BLaER1 (cell line): ENCODE measurements at regions not wholly inside any gene's neighbourhood (a gene's known extent, or its start where the extent isn't known, plus 50 kb on each side); places are given as distances from the start of the nearest gene placed in this dataset.
A peak's percentile ranks its signal among the peaks of the same experiment; 100 is the strongest.

ENCODE experiments used
- H3K27ac ChIP-seq: shearing (Covaris generic); formaldehyde crosslinking; 2 replicates; pipeline ENCODE4 v1.8.1; 2022
- H3K27me3 ChIP-seq: shearing (Covaris generic); formaldehyde crosslinking; 2 replicates; pipeline ENCODE4 v1.8.1; 2022
- H3K36me3 ChIP-seq: shearing (Covaris generic); formaldehyde crosslinking; 2 replicates; pipeline ENCODE4 v1.8.1; 2022
- H3K4me1 ChIP-seq: shearing (Covaris generic); formaldehyde crosslinking; 2 replicates; pipeline ENCODE4 v1.8.1; 2022
- H3K4me2 ChIP-seq: shearing (Covaris generic); formaldehyde crosslinking; 2 replicates; pipeline ENCODE4 v1.8.1; 2022
- H3K4me3 ChIP-seq: shearing (Covaris generic); formaldehyde crosslinking; 2 replicates; pipeline ENCODE4 v1.8.1; 2022
- H3K9ac ChIP-seq: shearing (Covaris generic); formaldehyde crosslinking; 2 replicates; pipeline ENCODE4 v1.8.1; 2022
- H3K9me3 ChIP-seq: shearing (Covaris generic); formaldehyde crosslinking; 2 replicates; pipeline ENCODE4 v1.8.1; 2022
- H4K20me1 ChIP-seq: shearing (Covaris generic); formaldehyde crosslinking; 2 replicates; pipeline ENCODE4 v1.8.1; 2022
- Cebpa-rat ChIP-seq: shearing (Covaris generic); IDR thresholded peaks from 2 replicates; pipeline ENCODE4 v1.8.1; 2022

DNA sequence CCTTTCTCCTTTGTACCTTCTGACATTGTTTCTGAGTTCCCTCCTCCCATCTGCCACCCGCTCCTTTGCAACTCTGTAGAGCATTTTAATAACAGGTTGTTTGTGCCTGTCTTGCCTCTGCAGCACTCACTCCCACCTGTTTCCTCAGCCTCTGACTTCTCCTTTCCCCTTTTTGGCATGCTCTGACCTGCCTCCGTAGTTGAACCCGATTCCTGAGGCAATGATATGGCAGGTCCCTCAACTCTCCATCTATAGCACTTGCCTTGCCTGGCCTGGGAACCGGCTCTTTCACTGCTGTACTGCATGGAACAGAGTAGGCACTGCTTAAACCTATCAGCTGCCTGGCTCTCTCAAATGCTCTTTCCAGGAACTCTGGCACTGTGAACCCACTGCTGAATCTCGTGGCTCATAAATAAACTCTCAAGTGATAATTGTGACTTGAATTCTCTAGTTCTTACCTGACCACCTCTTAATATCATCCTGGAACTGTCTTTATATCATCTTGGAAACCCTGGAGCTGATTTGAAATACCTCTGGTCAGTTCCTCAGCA, 50.3 kb downstream of the UTRN start:
- no peaks in the 10 kb centered on the region for H3K9me3 ChIP-seq
- no peak overlapping the region for H3K27ac ChIP-seq
- no peaks in the 10 kb centered on the region for H3K36me3 ChIP-seq
- H3K4me1 ChIP-seq, result peaks cover 46% of the 10 kb centered on the region
- no peak overlapping the region for H3K9ac ChIP-seq
- TF ChIP-seq Cebpa-rat, result no peak
- H4K20me1 ChIP-seq, result no peaks in the 10 kb centered on the region
- H3K27me3 ChIP-seq, result no peaks in the 10 kb centered on the region
- H3K4me3 ChIP-seq, result no peak overlapping the region
- H3K4me2 ChIP-seq, result peak overlapping the region; percentile 87

- TF ChIP-seq Cebpa-rat, result no peak
- Histone ChIP-seq H3K4me1 (peaks cover 46% of the 10 kb centered on the region), H3K36me3 (no peaks in the 10 kb centered on the region)
Observed at GRCh38 chr6:144335914-144336313, 50.8 kb downstream of the UTRN start.

GRCh38 chr6:144336900-144337299, 51.8 kb downstream of the UTRN start:
- H3K9me3 ChIP-seq, result no peaks in the 10 kb centered on the region
- no peak overlapping the region for H3K9ac ChIP-seq
- H4K20me1 ChIP-seq, result no peaks in the 10 kb centered on the region
- TF ChIP-seq Cebpa-rat, result no peak
- H3K27ac ChIP-seq, result no peak overlapping the region
- H3K4me3 ChIP-seq, result no peak overlapping the region
- H3K36me3 ChIP-seq, result no peaks in the 10 kb centered on the region
- H3K27me3 ChIP-seq, result no peaks in the 10 kb centered on the region
- peaks cover 54% of the 10 kb centered on the region for H3K4me1 ChIP-seq
- H3K4me2 ChIP-seq, result no peak overlapping the region

More at GRCh38 chr6:144335914-144336313, 50.8 kb downstream of the UTRN start:
- Histone ChIP-seq H3K9me3 (no peaks in the 10 kb centered on the region), H3K4me2 (peak overlapping the region; percentile 87), H3K27me3 (no peaks in the 10 kb centered on the region), H3K4me3 (no peak overlapping the region), H3K27ac (no peak overlapping the region), H4K20me1 (no peaks in the 10 kb centered on the region), H3K9ac (no peak overlapping the region)

DNA sequence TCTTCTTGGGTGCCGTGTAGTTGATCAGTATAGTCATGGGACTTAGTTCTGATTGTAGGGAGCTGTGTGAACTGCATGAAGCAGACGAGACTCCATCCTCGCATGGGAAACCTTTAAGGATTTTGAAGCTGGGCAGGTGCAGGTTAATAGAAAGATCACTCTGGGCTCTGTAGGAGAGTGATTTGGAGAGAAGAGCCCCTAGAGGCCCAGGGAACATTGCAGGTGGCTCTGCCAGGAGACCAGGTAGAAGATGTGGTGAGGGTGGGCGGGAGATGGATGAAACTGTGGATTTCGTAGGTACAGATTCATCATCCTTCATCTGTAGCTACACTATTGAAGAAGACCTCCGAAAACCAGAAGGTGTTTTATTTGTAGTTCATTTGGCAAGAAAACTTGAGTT, 53.3 kb downstream of the UTRN start:
- Histone ChIP-seq H3K36me3 (no peaks in the 10 kb centered on the region), H3K27ac (no peak overlapping the region), H3K9me3 (no peaks in the 10 kb centered on the region), H3K9ac (no peak overlapping the region), H3K4me1 (peaks cover 66% of the 10 kb centered on the region), H4K20me1 (no peaks in the 10 kb centered on the region), H3K27me3 (no peaks in the 10 kb centered on the region), H3K4me2 (peak overlapping the region; percentile 16; the same call in 1 of the 2 replicates), H3K4me3 (no peak overlapping the region)
- no peak for TF ChIP-seq Cebpa-rat

GRCh38 chr6:144338951-144339700, 54.0 kb downstream of the UTRN start:
- no peak overlapping the region for H3K27ac ChIP-seq
- peaks cover 62% of the 10 kb centered on the region for H3K4me1 ChIP-seq
- no peak overlapping the region for H3K9ac ChIP-seq
- H3K4me2 ChIP-seq, result peak overlapping the region; percentile 16
- no peaks in the 10 kb centered on the region for H3K27me3 ChIP-seq
- TF ChIP-seq Cebpa-rat, result no peak
- no peak overlapping the region for H3K4me3 ChIP-seq
- H4K20me1 ChIP-seq, result no peaks in the 10 kb centered on the region
- no peaks in the 10 kb centered on the region for H3K36me3 ChIP-seq
- no peaks in the 10 kb centered on the region for H3K9me3 ChIP-seq

DNA sequence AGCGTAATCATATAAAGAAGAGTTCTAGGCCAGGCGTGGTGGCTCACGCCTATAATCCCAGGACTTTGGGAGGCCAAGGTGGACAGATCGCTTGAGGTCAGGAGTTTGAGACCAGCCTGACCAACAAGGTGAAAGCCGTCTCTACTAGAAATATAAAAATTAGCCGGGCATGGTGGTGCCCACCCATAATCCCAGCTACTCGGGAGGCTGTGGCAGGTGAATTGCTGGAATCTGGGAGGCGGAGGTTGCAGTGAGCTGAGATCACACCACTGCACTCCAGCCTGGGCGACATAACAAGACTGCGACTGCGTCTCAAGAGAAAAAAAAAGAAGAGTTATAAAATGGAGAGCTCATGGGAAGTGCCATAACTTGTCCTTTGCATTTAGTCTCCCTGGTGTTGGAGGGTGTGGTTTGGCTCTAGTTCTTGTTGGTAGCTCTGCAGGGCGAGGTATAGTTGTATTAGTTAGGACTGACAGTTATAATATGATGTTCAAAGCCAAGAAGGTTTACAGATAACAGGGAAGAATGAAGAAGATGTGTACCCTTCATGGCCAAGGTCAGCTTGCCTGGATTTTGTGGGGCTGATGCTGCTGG, 54.8 kb downstream of the UTRN start:
- H3K9me3 ChIP-seq, result no peaks in the 10 kb centered on the region
- no peaks in the 10 kb centered on the region for H3K36me3 ChIP-seq
- H3K4me1 ChIP-seq, result peaks cover 55% of the 10 kb centered on the region
- no peak overlapping the region for H3K9ac ChIP-seq
- H3K4me3 ChIP-seq, result no peak overlapping the region
- H4K20me1 ChIP-seq, result no peaks in the 10 kb centered on the region
- H3K27ac ChIP-seq, result no peak overlapping the region
- TF ChIP-seq Cebpa-rat, result no peak
- H3K27me3 ChIP-seq, result no peaks in the 10 kb centered on the region
- no peak overlapping the region for H3K4me2 ChIP-seq

GRCh38 chr6:144340541-144341371, 55.6 kb downstream of the UTRN start:
- H3K9ac ChIP-seq, result no peak overlapping the region
- no peak overlapping the region for H3K4me3 ChIP-seq
- no peaks in the 10 kb centered on the region for H3K27me3 ChIP-seq
- no peak; the same call in 1 of the 2 replicates for TF ChIP-seq Cebpa-rat
- H3K27ac ChIP-seq, result no peak overlapping the region
- H3K4me2 ChIP-seq, result no peak overlapping the region
- H3K4me1 ChIP-seq, result peaks cover 55% of the 10 kb centered on the region
- no peaks in the 10 kb centered on the region for H3K36me3 ChIP-seq
- H4K20me1 ChIP-seq, result no peaks in the 10 kb centered on the region
- no peaks in the 10 kb centered on the region for H3K9me3 ChIP-seq

- 0 out of 2 replicates have a peak overlapping the region, but pooled peaks have one; percentile 3 for H3K4me2 ChIP-seq
Observed at GRCh38 chr6:144341831-144342527, 56.8 kb downstream of the UTRN start.

More at GRCh38 chr6:144341831-144342527, 56.8 kb downstream of the UTRN start:
- H3K4me1 ChIP-seq, result peaks cover 60% of the 10 kb centered on the region
- no peak overlapping the region for H3K27ac ChIP-seq
- H3K9me3 ChIP-seq, result no peaks in the 10 kb centered on the region
- TF ChIP-seq Cebpa-rat, result no peak
- H3K9ac ChIP-seq, result no peak overlapping the region
- no peak overlapping the region for H3K4me3 ChIP-seq
- no peaks in the 10 kb centered on the region for H3K27me3 ChIP-seq
- no peaks in the 10 kb centered on the region for H3K36me3 ChIP-seq
- no peaks in the 10 kb centered on the region for H4K20me1 ChIP-seq
